Common myeloid progenitor, CD34-positive (primary cell): ENCODE measurements at regions not wholly inside any gene's neighbourhood (a gene's known extent, or its start where the extent isn't known, plus 50 kb on each side); places are given as distances from the start of the nearest gene placed in this dataset.
"Not testable (repeated sequence)": the region's sequence is repeated elsewhere in the genome, so short reads cannot be mapped to it uniquely, and the experiment has no call there.

Experiments
- CTCF ChIA-PET: fragments of 350-600 bp; sonication (Branson Sonifier 250); formaldehyde crosslinking; loops from one replicate; lab custom pipeline; 2021; ENCODE audit warnings: antibody characterized with exemption; lab: Charles Lee
- POLR2A ChIA-PET: fragments of 350-600 bp; sonication (Branson Sonifier 250); formaldehyde crosslinking; loops from one replicate; lab custom pipeline; 2021; ENCODE audit warnings: antibody characterized with exemption; lab: Charles Lee
- DNase-seq, 3 donors: peaks; one replicate each; pipeline versions ENCODE4 v3.0.0 to v3.0.0-alpha.2; 2013
- H3K27ac ChIP-seq, 2 experiments: 1 replicate in 1 of 2; 2 replicates in 1 of 2; pipeline ENCODE4 v1.7.0; 2013; ENCODE audit warnings: inconsistent platforms in 2 of 2, low read length in 2 of 2, mild to moderate bottlenecking in 2 of 2, low read depth in 1 of 2, moderate library complexity in 1 of 2; ENCODE audit not compliant: severe bottlenecking in 2 of 2, insufficient read depth in 1 of 2, poor library complexity in 1 of 2
- H3K27me3 ChIP-seq, 5 experiments: replicated peaks in 2 of 5; 1 replicate in 3 of 5; 2 replicates in 2 of 5; pipeline versions ENCODE4 v1.6.1 to v1.7.0; 2013; ENCODE audit warnings: low read length in 4 of 5, mild to moderate bottlenecking in 2 of 5, moderate library complexity in 2 of 5, inconsistent platforms in 1 of 5; ENCODE audit not compliant: insufficient read depth in 5 of 5, control insufficient read depth in 4 of 5
- H3K36me3 ChIP-seq, 4 experiments: 1 replicate in 2 of 4; 2 replicates in 2 of 4; pipeline versions ENCODE4 v1.6.1 to v1.7.0; 2013; ENCODE audit warnings: low read length in 3 of 4, control low read depth in 1 of 4, mild to moderate bottlenecking in 1 of 4; ENCODE audit not compliant: control insufficient read depth in 4 of 4, insufficient read depth in 4 of 4
- H3K4me1 ChIP-seq, 4 experiments: 1 replicate in 3 of 4; 2 replicates in 1 of 4; pipeline versions ENCODE4 v1.6.1 to v1.7.1; 2013; ENCODE audit warnings: low read length in 3 of 4, mild to moderate bottlenecking in 3 of 4, control low read depth in 1 of 4, inconsistent platforms in 1 of 4, moderate library complexity in 1 of 4; ENCODE audit not compliant: control insufficient read depth in 4 of 4, insufficient read depth in 4 of 4; ENCODE audit errors: control extremely low read depth in 1 of 4
- H3K4me3 ChIP-seq, 7 experiments: 1 replicate in 4 of 7; 2 replicates in 3 of 7; pipeline versions ENCODE4 v1.5.1 to v1.7.0; 2013; ENCODE audit warnings: mild to moderate bottlenecking in 7 of 7, low read length in 6 of 7, moderate library complexity in 6 of 7, inconsistent platforms in 2 of 7, low read depth in 2 of 7, control low read depth in 1 of 7; ENCODE audit not compliant: insufficient read depth in 4 of 7, control insufficient read depth in 1 of 7; ENCODE audit errors: extremely low read depth in 1 of 7
- H3K9me3 ChIP-seq, 5 experiments: 1 replicate in 4 of 5; 2 replicates in 1 of 5; pipeline versions ENCODE4 v1.6.1 to v1.7.1; 2013; ENCODE audit warnings: low read length in 4 of 5, mild to moderate bottlenecking in 2 of 5, inconsistent platforms in 1 of 5, low read depth in 1 of 5, moderate library complexity in 1 of 5; ENCODE audit not compliant: control insufficient read depth in 4 of 5, insufficient read depth in 2 of 5; ENCODE audit errors: control extremely low read depth in 1 of 5
- WGBS: methylation state at CpG from one replicate; pipeline ENCODE4 v1.1.5; 2013; ENCODE audit not compliant: insufficient coverage; 5-methylcytosine and 5-hydroxymethylcytosine counted together

DNA sequence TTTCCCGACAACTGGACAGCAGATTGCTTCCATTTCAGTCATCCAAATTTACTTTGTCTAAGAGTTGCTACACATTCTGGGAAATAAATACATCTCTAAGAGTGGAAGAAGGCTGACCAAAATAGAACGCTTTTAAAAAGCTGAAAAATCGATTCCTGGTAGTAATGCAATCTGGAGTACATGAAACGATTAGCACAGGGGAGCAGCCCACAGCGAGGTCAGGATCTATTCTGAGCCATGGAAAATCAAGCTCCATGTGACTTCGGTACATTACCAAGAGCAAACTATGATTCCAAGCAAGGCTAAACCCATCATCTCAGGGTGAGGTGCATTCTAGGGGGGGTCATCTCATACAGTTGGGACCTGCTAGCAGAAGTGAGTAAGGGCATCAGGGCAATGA lies 249.3 kb downstream of the BLID start:
- Histone ChIP-seq H3K27ac (no peak overlapping the region), H3K27me3 (no peaks in the 10 kb centered on the region), H3K4me3 (no peak overlapping the region), H3K9me3 (no peaks in the 10 kb centered on the region), H3K4me1 (no peaks in the 10 kb centered on the region), H3K36me3 (no peaks in the 10 kb centered on the region)
- 98% methylated on average over 5 of the region's 6 CpGs for WGBS
- CTCF ChIA-PET, result no interaction called here
- POLR2A ChIA-PET, result no interaction called here
- no peak for DNase-seq

DNA sequence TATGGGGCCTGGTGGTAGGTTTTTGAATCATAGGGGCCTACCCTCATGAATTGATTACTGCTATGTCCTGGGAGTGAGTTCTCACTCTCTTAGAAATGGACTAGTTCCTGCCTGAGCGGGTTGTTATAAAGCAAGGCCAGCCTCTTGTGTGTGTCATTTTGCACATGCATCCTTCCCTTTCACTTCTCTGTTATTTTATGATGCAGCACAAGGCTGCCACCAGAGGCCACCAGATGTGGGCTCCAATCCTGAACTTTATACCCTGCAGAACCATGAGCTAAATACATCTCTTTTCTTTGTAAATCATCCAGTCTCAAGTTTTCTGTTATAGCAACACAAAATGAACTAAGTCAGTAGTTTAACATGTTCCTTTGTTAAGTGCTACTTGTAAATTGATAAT lies 251.4 kb downstream of the BLID start:
- 100% methylated on average over 1 of the region's 1 CpG for WGBS

DNA sequence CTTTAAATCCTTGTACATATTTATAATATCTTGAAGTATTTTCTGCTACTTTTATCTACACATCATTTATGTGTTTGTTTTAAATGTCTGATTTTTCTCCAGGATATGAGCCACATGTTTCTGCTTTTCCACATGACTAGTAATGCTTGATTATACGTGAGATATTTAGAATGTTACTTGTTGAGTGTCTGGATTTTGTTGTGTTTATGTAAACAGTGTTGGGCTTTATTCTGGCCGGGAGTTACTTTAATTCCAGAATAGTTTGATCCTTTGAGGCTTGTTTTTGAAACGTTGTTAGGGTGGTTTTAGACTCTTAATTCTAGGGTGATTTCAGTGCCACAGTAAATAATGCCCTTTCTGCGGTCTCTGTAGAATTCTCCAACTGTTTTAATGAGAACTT lies 252.9 kb downstream of the BLID start:
- no peaks in the 10 kb centered on the region for H3K36me3 ChIP-seq
- ChIA-PET POLR2A (no interaction called here), CTCF (interaction anchor here (0.6 kb wide), 1 partner anchor 205 kb away, joined by 3 read pairs; no protein-coding TSS in a partner anchor)
- 87% methylated on average over 3 of the region's 4 CpGs for WGBS
- DNase-seq, result no peak
- no peaks in the 10 kb centered on the region for H3K9me3 ChIP-seq
- no peak overlapping the region for H3K27ac ChIP-seq
- no peaks in the 10 kb centered on the region for H3K4me1 ChIP-seq
- no peaks in the 10 kb centered on the region for H3K27me3 ChIP-seq
- H3K4me3 ChIP-seq, result no peak overlapping the region

More for the DNA sequence above, 251.4 kb downstream of the BLID start:
- no peaks in the 10 kb centered on the region for H3K27me3 ChIP-seq
- H3K4me3 ChIP-seq, result no peak overlapping the region
- H3K9me3 ChIP-seq, result no peaks in the 10 kb centered on the region
- H3K36me3 ChIP-seq, result no peaks in the 10 kb centered on the region
- ChIA-PET POLR2A (interaction anchor here (0.6 kb wide), 1 partner anchor 37 kb away, joined by 3 read pairs; no protein-coding TSS in a partner anchor), CTCF (no interaction called here)
- no peak overlapping the region for H3K27ac ChIP-seq
- no peak for DNase-seq
- no peaks in the 10 kb centered on the region for H3K4me1 ChIP-seq

DNA sequence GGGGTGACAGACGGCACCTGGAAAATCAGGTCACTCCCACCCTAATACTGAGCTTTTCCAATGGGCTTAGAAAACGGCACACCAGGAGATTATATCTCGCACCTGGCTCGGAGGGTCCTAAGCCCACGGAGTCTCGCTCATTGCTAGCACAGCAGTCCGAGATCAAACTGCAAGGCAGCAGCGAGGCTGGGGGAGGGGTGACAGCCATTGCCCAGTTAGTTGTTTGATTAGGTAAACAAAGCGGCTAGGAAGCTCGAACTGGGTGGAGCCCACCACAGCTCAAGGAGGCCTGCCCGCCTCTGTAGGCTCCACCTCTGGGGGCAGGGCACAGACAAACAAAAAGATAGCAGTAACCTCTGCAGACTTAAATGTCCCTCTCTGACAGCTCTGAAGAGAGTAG lies 260.9 kb downstream of the BLID start:
- H3K27ac ChIP-seq, H3K4me3 ChIP-seq, H3K27me3 ChIP-seq, H3K9me3 ChIP-seq, H3K36me3 ChIP-seq, DNase-seq, CTCF ChIA-PET, POLR2A ChIA-PET, H3K4me1 ChIP-seq: not testable (repeated sequence)
- WGBS, result 99% methylated on average over 8 of the region's 11 CpGs

DNA sequence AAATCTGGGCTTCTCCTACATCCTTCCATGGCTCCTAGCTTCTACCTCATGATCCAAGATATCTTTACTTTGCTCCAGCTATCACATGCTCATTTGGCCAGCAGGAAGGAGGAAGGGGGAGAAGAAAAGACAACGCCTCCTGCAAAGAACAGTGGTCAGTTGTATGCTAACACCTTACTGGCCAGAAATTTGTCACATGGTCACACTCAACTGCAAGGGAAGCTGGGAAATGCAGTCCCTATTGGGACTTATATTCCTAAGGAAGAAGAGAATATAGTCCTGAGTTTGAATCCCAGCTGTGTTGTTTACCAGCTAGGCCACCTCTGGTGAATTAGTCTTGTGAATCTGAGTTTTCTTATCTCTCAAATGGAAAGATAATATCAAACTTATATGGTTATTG lies 272.0 kb downstream of the BLID start:
- Histone ChIP-seq H3K4me3 (no peak overlapping the region), H3K27me3 (no peaks in the 10 kb centered on the region), H3K4me1 (no peaks in the 10 kb centered on the region), H3K36me3 (no peaks in the 10 kb centered on the region), H3K27ac (no peak overlapping the region), H3K9me3 (peaks cover 0 to 2% (median 0%) of the 10 kb centered on the region in 5 experiments)
- CTCF ChIA-PET, result interaction anchor here (1.2 kb wide), 1 partner anchor 42 kb away, joined by 3 read pairs; no protein-coding TSS in a partner anchor
- no peak for DNase-seq
- POLR2A ChIA-PET, result no interaction called here
- no CpG with 5 or more reads among the region's 1 CpG for WGBS

DNA sequence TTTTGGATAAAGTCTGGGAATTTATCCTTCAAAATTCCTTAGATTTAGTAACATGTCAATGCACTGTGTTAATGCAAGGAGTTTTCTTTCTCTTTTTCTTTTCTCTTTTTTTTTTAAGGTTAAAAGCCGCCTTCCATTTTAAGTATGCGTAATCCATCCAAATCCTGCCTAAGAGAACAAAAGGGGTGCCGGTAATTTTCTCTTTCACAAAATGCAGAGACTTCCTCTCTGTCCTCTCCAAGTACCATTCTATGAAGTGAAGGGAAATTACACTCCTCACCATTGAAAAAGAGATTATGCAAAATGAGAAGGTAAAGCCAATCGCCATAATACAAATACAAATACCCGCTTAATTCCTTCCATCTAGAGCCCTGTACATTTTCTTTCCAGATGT lies 273.8 kb downstream of the BLID start:
- no peak overlapping the region for H3K4me3 ChIP-seq
- no peaks in the 10 kb centered on the region for H3K36me3 ChIP-seq
- DNase-seq, result no peak
- H3K27ac ChIP-seq, result no peak overlapping the region
- no peaks in the 10 kb centered on the region for H3K4me1 ChIP-seq
- CTCF ChIA-PET, result no interaction called here
- H3K27me3 ChIP-seq, result no peaks in the 10 kb centered on the region
- WGBS, result 100% methylated on average over 1 of the region's 5 CpGs
- no peaks in the 10 kb centered on the region for H3K9me3 ChIP-seq
- POLR2A ChIA-PET, result no interaction called here

DNA sequence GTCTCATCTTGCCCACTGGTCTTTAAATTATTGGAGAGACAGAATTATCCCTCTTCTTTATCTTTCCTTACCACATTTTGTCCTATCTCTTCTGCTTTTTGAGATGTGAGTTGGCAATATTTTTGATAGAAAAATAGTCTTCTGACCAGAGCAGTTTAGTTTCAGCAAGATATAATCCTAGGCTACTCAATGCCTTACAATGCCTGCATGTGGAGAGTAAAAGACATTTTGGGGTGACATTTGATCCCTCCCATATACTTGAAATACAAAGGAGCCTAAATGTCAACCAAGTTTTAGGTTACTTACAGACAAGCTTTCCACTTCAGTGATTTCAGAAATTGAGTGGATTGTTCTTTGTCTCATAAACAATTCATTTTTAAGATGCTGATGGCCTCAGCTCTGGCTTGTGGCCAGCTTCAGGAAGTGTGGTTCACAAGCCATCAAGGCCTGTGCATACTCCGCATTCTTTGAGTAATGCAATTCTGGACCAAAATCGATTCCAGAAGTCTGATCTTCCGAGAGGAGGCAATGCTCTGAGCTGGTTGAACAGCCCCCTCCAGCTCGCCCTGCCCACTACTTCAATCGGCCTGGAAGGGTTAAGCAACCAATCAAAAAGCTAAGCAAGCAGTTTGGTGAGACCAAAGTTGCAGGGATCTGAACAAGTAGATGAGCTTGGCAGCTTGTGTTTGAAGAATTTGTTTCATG lies 274.4 kb downstream of the BLID start:
- Histone ChIP-seq H3K36me3 (no peaks in the 10 kb centered on the region), H3K4me1 (no peaks in the 10 kb centered on the region), H3K27me3 (no peaks in the 10 kb centered on the region), H3K4me3 (no peak overlapping the region), H3K9me3 (peaks cover 0 to 1% (median 0%) of the 10 kb centered on the region in 5 experiments), H3K27ac (no peak overlapping the region)
- DNase-seq, result no peak
- ChIA-PET POLR2A (no interaction called here), CTCF (no interaction called here)
- 78% methylated on average over 5 of the region's 5 CpGs for WGBS
